Right cardiac atrium (tissue), 5 donors: ENCODE measurements at regions not wholly inside any gene's neighbourhood (a gene's known extent, or its start where the extent isn't known, plus 50 kb on each side); places are given as distances from the start of the nearest gene placed in this dataset.
A peak's percentile ranks its signal among the peaks of the same experiment; 100 is the strongest.
"Not testable (repeated sequence)": the region's sequence is repeated elsewhere in the genome, so short reads cannot be mapped to it uniquely, and the experiment has no call there.

ENCODE experiments used
- ATAC-seq, 2 donors: fragments of 200-7000 bp; cut with Tn5 transposase; one replicate each; pipeline versions ENCODE4 v1.8.0 to v1.9.1; 2020; ENCODE audit warnings: moderate library complexity in 2 of 2, mild to moderate bottlenecking in 1 of 2
- DNase-seq, 3 donors: peaks; one replicate each; pipeline ENCODE4 v3.0.0-alpha.2; 2020
- H3K27ac ChIP-seq: one replicate; pipeline ENCODE4 v1.5.1; 2013; ENCODE audit warnings: mild to moderate bottlenecking, low read length, control low read depth, moderate library complexity
- H3K27me3 ChIP-seq: one replicate; pipeline ENCODE4 v1.6.1; 2013; ENCODE audit not compliant: control insufficient read depth, insufficient read depth
- H3K4me1 ChIP-seq: one replicate; pipeline ENCODE4 v1.6.1; 2013; ENCODE audit warnings: low read length; ENCODE audit not compliant: control insufficient read depth, insufficient read depth
- H3K4me3 ChIP-seq: one replicate; pipeline ENCODE4 v1.5.1; 2013; ENCODE audit warnings: low read length, control low read depth
- H3K9me3 ChIP-seq: one replicate; pipeline ENCODE4 v1.6.1; 2013; ENCODE audit warnings: low read length; ENCODE audit not compliant: control insufficient read depth
- WGBS: extraction: QIAGEN DNeasy Blood & Tissue Kit; methylation state at CpG from one replicate; pipeline ENCODE4 v1.1.7; 2013; 5-methylcytosine and 5-hydroxymethylcytosine counted together
- intact Hi-C, 4 donors: fragments of 100-400 bp; cut with DNase I; formaldehyde crosslinking; loops; one replicate each; pipeline versions ENCODE4 v1.11.0 to v1.14.0; 2022 to 2023
- donor health status: healthy with polysubstance abuse.
- donor health status: DM: no; HTN: yes; CAD: no.
- donor health status: DM: no; HTN: no; CAD: no.
- donor health status: DM: no; HTN: yes; CAD: no; lungs with severe emphysema.
- donor health status: DM: yes; HTN: yes; CAD: no.

- intact Hi-C loops, H3K27ac ChIP-seq, H3K4me1 ChIP-seq, H3K27me3 ChIP-seq, H3K4me3 ChIP-seq, H3K9me3 ChIP-seq, ATAC-seq: not testable (repeated sequence)
- peak in 1 of 3 donors; percentile 44 for DNase-seq
- WGBS, result 97% methylated on average over 33 of the region's 33 CpGs
Observed at GRCh38 chr4:125651707-125652357, 337.1 kb downstream of the FAT4 start.

GRCh38 chr4:125658773-125659172 is 344.0 kb downstream of the FAT4 start:
- intact Hi-C loops, result no loop called here
- Histone ChIP-seq H3K9me3 (no peaks in the 10 kb centered on the region), H3K27me3 (no peaks in the 10 kb centered on the region), H3K27ac (no peak overlapping the region), H3K4me1 (no peaks in the 10 kb centered on the region), H3K4me3 (no peak overlapping the region)
- ATAC-seq, result no peak
- no peak for DNase-seq

GRCh38 chr4:125663896-125664767 is 349.4 kb downstream of the FAT4 start:
- DNase-seq (no peak), ATAC-seq (no peak)
- H3K4me3 ChIP-seq, result no peak overlapping the region
- H3K27ac ChIP-seq, result no peak overlapping the region
- H3K27me3 ChIP-seq, result no peaks in the 10 kb centered on the region
- no peaks in the 10 kb centered on the region for H3K9me3 ChIP-seq
- H3K4me1 ChIP-seq, result no peaks in the 10 kb centered on the region
- intact Hi-C loops, result no loop called here
- 66% methylated on average over 7 of the region's 7 CpGs for WGBS

- no peak for ATAC-seq
- H3K4me3 ChIP-seq, result no peak overlapping the region
- 97% methylated on average over 1 of the region's 1 CpG for WGBS
- H3K27me3 ChIP-seq, result no peaks in the 10 kb centered on the region
- H3K9me3 ChIP-seq, result no peaks in the 10 kb centered on the region
- intact Hi-C loops, result no loop called here
- DNase-seq, result no peak
- H3K27ac ChIP-seq, result no peak overlapping the region
- no peaks in the 10 kb centered on the region for H3K4me1 ChIP-seq
Observed at GRCh38 chr4:125666635-125667034, 351.9 kb downstream of the FAT4 start.

- Histone ChIP-seq H3K4me3 (no peak overlapping the region), H3K27ac (no peak overlapping the region), H3K9me3 (no peaks in the 10 kb centered on the region), H3K27me3 (no peaks in the 10 kb centered on the region), H3K4me1 (no peaks in the 10 kb centered on the region)
- DNase-seq (no peak), ATAC-seq (no peak)
- WGBS, result 99% methylated on average over 14 of the region's 14 CpGs
- intact Hi-C loops, result no loop called here
Observed at GRCh38 chr4:125676156-125676555, 361.4 kb downstream of the FAT4 start.

GRCh38 chr4:125676583-125676982 is 361.8 kb downstream of the FAT4 start:
- Histone ChIP-seq H3K27me3 (no peaks in the 10 kb centered on the region), H3K27ac (no peak overlapping the region), H3K4me3 (no peak overlapping the region), H3K9me3 (no peaks in the 10 kb centered on the region), H3K4me1 (no peaks in the 10 kb centered on the region)
- ATAC-seq (peak in 1 of 2 donors; percentile 54), DNase-seq (no peak)
- intact Hi-C loops, result no loop called here
- 90% methylated on average over 12 of the region's 12 CpGs for WGBS

- Histone ChIP-seq H3K9me3 (no peaks in the 10 kb centered on the region), H3K4me1 (no peaks in the 10 kb centered on the region), H3K27ac (no peak overlapping the region), H3K27me3 (no peaks in the 10 kb centered on the region), H3K4me3 (no peak overlapping the region)
- DNase-seq, result no peak
- ATAC-seq, result no peak
- WGBS, result 69% methylated on average over 2 of the region's 2 CpGs
- intact Hi-C loops, result no loop called here
Observed at GRCh38 chr4:125677665-125678307, 363.0 kb downstream of the FAT4 start.

- no peak for ATAC-seq
- intact Hi-C loops, result no loop called here
Observed at GRCh38 chr4:125679989-125680388, 365.2 kb downstream of the FAT4 start.

GRCh38 chr4:125681240-125681639 is 366.5 kb downstream of the FAT4 start:
- no peak for DNase-seq
- no peaks in the 10 kb centered on the region for H3K9me3 ChIP-seq
- WGBS, result 55% methylated on average over 1 of the region's 1 CpG
- intact Hi-C loops, result no loop called here
- ATAC-seq, result no peak
- no peaks in the 10 kb centered on the region for H3K27me3 ChIP-seq
- H3K27ac ChIP-seq, result no peak overlapping the region
- H3K4me3 ChIP-seq, result no peak overlapping the region
- H3K4me1 ChIP-seq, result no peaks in the 10 kb centered on the region

More at GRCh38 chr4:125679989-125680388, 365.2 kb downstream of the FAT4 start:
- no peak for DNase-seq
- Histone ChIP-seq H3K27me3 (no peaks in the 10 kb centered on the region), H3K4me3 (no peak overlapping the region), H3K9me3 (no peaks in the 10 kb centered on the region), H3K4me1 (no peaks in the 10 kb centered on the region), H3K27ac (no peak overlapping the region)

GRCh38 chr4:125682730-125683129 is 368.0 kb downstream of the FAT4 start:
- no peaks in the 10 kb centered on the region for H3K9me3 ChIP-seq
- H3K27ac ChIP-seq, result no peak overlapping the region
- intact Hi-C loops, result no loop called here
- no peaks in the 10 kb centered on the region for H3K4me1 ChIP-seq
- WGBS, result 98% methylated on average over 18 of the region's 18 CpGs
- H3K4me3 ChIP-seq, result no peak overlapping the region
- ATAC-seq (no peak), DNase-seq (peak in 1 of 3 donors; percentile 28)
- H3K27me3 ChIP-seq, result no peaks in the 10 kb centered on the region

- Histone ChIP-seq H3K9me3 (no peaks in the 10 kb centered on the region), H3K4me3 (no peak overlapping the region), H3K27me3 (no peaks in the 10 kb centered on the region), H3K27ac (no peak overlapping the region), H3K4me1 (no peaks in the 10 kb centered on the region)
- DNase-seq (no peak), ATAC-seq (no peak)
- intact Hi-C loops, result no loop called here
- WGBS, result 90% methylated on average over 3 of the region's 3 CpGs
Observed at GRCh38 chr4:125688841-125689240, 374.1 kb downstream of the FAT4 start.
